ENCODE measurements at regions not wholly inside any gene's neighbourhood (a gene's known extent, or its start where the extent isn't known, plus 50 kb on each side); places are given as distances from the start of the nearest gene placed in this dataset.
"Not testable (repeated sequence)": the region's sequence is repeated elsewhere in the genome, so short reads cannot be mapped to it uniquely, and the experiment has no call there.

GRCh38 chr18:10134204-10134603, 220.4 kb downstream of the VAPA start:
- no peak for TF ChIP-seq CTCF (IDR thresholded peaks at IDR 0.05; ENCODE audit: insufficient read depth, low read depth, low read length, missing control alignments)
- DNase-seq (ENCODE audit: low read depth): no peak
- no peak overlapping the region for H3K4me3 ChIP-seq (ENCODE audit: low read depth, low read length)

GRCh38 chr18:10134749-10135148, 220.9 kb downstream of the VAPA start:
- H3K4me3 ChIP-seq (ENCODE audit: low read depth, low read length); DNase-seq (ENCODE audit: low read depth): not testable (repeated sequence)

GRCh38 chr18:10135302-10135926, 221.6 kb downstream of the VAPA start:
- H3K4me3 ChIP-seq (ENCODE audit: low read depth, low read length): no peak overlapping the region
- no peak for TF ChIP-seq CTCF (IDR thresholded peaks at IDR 0.05; ENCODE audit: insufficient read depth, low read depth, low read length, missing control alignments)

DNA sequence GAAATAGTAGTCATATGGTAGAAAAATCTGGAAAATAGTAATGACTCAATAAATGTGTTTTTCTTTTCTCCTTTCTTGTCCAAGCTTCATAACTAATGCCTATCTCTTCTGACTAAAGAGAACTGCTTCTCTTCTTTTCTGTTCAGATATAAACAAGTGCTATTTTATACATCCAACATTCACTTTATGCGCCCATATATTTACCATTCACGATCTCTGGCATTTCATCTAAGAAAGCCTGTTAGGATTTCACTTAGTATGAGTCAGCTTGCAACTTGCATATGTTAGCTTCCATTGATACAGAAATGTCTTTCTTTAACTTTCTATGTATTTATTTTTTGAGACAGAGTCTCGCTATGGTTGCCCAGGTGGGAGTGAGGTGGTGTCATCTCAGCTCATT, 224.9 kb downstream of the VAPA start:
- no peak overlapping the region for H3K4me3 ChIP-seq (ENCODE audit: low read depth, low read length)

More at GRCh38 chr18:10135302-10135926, 221.6 kb downstream of the VAPA start:
- DNase-seq (ENCODE audit: low read depth): no peak

GRCh38 chr18:10139783-10140410, 226.1 kb downstream of the VAPA start:
- DNase-seq (ENCODE audit: low read depth): no peak
- H3K4me3 ChIP-seq (ENCODE audit: low read depth, low read length): no peak overlapping the region
- TF ChIP-seq CTCF (IDR thresholded peaks at IDR 0.05; ENCODE audit: insufficient read depth, low read depth, low read length, missing control alignments): no peak

More for the DNA sequence above, 224.9 kb downstream of the VAPA start:
- no peak for DNase-seq (ENCODE audit: low read depth)
- TF ChIP-seq CTCF (IDR thresholded peaks at IDR 0.05; ENCODE audit: insufficient read depth, low read depth, low read length, missing control alignments): no peak

- H3K4me3 ChIP-seq (ENCODE audit: low read depth, low read length): no peak overlapping the region
- no peak for DNase-seq (ENCODE audit: low read depth)
Observed at GRCh38 chr18:10140461-10141282, 226.9 kb downstream of the VAPA start.

More at GRCh38 chr18:10140461-10141282, 226.9 kb downstream of the VAPA start:
- no peak for TF ChIP-seq CTCF (IDR thresholded peaks at IDR 0.05; ENCODE audit: insufficient read depth, low read depth, low read length, missing control alignments)
